Left renal cortex interstitium (tissue), 4 donors: ENCODE measurements at regions not wholly inside any gene's neighbourhood (a gene's known extent, or its start where the extent isn't known, plus 50 kb on each side); places are given as distances from the start of the nearest gene placed in this dataset.
"Not testable (repeated sequence)": the region's sequence is repeated elsewhere in the genome, so short reads cannot be mapped to it uniquely, and the experiment has no call there.

Experiments used
- DNase-seq, 4 donors: peaks; one replicate each; pipeline ENCODE4 v3.0.0-alpha.2; 2013; ENCODE audit warnings: low read depth in 4 of 4, low spot score in 2 of 4, missing footprints in 1 of 4

DNA sequence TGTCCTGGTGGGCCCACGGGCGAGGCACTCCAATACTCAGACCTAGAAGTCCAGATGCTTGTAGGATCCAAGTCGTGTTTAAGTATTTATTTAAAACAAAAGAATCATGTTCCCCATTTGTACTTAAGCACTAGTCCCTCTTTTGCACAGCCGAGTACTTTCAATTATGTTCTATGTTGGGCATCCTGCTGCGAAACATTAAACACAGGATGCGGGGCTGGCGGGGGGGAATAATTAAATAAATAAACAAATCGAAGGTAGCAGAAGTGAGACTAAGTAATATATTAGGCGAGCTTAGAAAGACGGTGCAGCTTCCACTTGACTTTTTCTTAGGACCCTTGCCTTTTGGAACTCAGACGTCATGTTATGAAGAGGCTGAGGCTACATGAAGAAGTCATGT, 1129.2 kb upstream of the ACO1 start:
- no peak for DNase-seq

- DNase-seq = no peak
Observed at GRCh38 chr9:31259824-31260223, 1124.6 kb upstream of the ACO1 start.

DNA sequence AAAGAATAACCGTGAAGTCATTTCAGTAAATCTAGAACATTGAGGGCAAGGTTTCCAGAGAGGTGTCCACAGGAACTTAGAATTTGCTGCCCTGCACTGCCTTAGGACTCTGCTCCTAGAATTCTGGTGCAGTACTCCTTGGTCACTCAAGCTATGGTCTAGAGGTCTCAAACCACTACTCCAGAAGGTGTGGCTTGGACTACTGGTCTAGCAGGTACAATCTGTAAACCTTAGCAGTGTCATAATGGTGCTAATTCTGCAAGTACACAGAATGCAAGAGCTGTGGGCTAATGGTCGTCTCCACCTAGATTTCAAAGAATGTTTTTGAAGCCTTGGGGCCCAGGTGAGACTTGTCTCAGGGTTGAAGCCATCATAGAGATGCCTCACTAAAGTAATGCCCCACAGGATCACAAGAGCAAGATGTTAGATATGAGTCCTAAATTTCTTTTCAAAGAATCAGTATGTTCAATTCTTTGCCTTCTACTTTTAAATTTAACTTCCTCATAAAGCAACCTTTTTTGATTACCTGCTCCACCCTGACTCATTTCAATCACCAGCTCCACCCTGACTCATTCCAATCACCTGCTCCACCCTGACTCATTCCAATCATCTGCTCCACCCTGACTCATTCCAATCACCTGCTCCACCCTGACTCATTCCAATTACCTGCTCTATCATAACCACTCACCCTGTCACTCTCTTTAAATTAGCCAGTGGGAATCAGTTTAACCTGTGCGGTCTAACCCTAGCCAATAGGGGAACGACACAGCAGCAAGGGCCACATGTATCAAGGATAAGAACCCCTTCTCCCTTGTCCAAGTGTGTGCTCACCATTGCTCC, 1111.8 kb upstream of the ACO1 start:
- DNase-seq = no peak

DNA sequence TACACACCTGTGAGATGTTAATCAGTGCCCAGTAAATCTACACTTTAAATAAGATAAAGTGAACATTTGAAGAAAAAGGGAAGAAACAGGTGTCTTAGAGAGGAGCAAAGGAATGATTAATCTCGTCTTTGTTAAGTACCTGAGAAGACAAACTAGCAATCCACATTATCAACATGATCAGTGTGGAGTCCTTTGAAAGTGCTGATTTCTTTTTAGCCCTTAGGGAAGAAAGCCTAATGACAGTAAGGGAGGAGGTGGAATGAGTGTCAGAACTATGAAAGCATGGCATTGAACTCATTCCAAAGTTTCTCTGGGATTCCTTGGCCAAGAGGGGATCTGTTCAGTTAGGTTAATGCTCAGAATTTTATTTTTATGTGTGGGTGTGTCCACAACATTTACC, 1109.0 kb upstream of the ACO1 start:
- DNase-seq = no peak

DNA sequence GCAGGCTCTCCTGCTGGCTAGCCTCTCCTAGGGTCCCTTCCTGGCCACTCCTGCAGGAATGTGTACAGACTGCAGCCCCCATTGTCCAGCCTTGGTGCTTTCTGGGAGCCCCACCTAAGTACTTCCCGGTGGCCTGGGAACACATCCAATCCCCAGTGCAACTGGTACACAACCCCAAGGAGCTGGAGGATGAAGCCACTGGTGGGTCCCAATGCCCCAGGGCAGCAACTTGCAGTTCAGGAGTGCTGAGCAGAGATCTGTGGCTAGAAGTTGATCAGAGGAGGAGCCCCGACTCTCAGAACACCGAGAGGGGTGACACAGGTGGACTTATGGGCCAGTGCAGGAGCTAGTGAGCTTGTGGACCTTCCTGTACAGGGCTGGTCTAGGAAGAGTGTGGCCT, 1093.7 kb upstream of the ACO1 start:
- no peak for DNase-seq

GRCh38 chr9:31302620-31303418, 1081.6 kb upstream of the ACO1 start:
- DNase-seq = no peak

GRCh38 chr9:31304576-31304975, 1079.9 kb upstream of the ACO1 start:
- DNase-seq = no peak

DNA sequence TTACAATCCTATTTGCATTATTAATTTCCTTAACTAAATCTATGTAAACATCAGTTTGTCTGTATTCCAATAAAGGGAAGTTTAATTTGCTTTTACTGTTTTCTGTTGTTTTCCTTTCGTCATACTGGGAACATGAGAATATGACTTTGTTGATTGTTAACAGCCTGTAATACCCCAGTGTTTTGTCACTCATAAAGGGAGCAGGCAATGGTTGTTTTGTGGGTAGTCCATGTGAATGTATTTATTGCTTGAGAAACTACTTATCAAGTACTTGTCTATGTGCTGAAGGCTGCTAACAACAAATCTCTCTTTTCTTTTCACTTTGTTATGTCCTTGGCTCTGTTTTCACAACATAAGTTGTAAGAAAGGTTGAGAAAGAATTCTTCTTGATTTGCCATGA, 1070.2 kb upstream of the ACO1 start:
- no peak for DNase-seq

- no peak for DNase-seq
Observed at GRCh38 chr9:31320494-31320893, 1063.9 kb upstream of the ACO1 start.

GRCh38 chr9:31321256-31321655, 1063.2 kb upstream of the ACO1 start:
- no peak for DNase-seq

GRCh38 chr9:31321686-31322085, 1062.8 kb upstream of the ACO1 start:
- no peak for DNase-seq

- DNase-seq = no peak
Observed at GRCh38 chr9:31323726-31324444, 1060.6 kb upstream of the ACO1 start.

DNA sequence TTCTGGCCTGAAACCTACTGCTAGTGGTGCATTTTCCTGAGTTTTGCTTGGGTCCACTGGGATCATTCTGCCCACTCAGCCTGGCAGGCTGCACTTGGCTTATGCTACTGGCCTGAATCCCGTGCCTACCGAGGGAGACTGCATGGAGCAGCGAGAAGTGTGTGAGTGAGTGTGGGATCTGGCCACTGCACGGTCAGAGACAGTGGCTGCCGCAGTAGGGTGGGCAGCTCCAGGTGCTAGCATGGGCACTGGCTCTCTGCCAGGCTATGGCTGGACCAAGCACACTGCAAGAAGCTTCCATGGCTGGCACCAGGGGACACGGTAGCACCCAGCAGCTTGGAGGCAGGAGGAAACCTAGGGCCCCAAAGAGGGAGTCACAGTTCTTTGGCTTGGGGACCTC, 1058.7 kb upstream of the ACO1 start:
- no peak for DNase-seq

- not testable (repeated sequence) for DNase-seq
Observed at GRCh38 chr9:31326883-31327282, 1057.6 kb upstream of the ACO1 start.

GRCh38 chr9:31334837-31335528, 1049.5 kb upstream of the ACO1 start:
- DNase-seq = no peak

DNA sequence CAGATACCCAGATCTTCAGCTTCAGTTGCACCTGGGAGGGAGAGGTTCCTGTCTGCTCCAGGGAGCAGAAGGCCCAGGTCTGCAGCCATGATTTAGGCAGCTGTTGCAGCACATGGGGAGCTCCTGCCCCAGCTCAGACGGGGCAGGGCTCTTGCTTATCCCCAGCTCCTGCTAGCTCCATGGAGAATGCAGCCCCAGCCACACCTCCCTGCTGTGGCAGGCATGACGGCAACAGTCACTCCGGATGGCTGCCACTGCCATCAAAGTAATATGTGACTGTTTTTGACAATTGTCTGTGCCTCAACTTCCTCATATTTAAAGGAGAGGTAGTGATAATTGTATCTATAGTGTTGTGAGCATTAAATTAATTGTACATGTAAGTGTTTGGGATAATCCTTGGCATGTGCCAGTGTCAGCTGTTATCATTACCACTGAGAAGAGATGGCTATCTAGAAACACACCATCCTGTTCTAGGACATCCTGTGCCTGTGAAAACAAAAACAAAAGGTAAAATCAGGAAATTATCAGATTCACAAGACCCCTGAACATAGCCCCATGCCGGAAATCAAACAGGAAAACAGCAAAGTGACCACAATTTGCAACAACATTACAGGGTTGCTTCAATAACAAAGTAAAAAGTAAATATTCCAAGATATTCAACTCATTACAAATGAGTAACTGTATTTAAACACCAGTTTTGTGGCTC, 1048.8 kb upstream of the ACO1 start:
- DNase-seq = no peak

GRCh38 chr9:31336386-31336785, 1048.1 kb upstream of the ACO1 start:
- no peak for DNase-seq

DNA sequence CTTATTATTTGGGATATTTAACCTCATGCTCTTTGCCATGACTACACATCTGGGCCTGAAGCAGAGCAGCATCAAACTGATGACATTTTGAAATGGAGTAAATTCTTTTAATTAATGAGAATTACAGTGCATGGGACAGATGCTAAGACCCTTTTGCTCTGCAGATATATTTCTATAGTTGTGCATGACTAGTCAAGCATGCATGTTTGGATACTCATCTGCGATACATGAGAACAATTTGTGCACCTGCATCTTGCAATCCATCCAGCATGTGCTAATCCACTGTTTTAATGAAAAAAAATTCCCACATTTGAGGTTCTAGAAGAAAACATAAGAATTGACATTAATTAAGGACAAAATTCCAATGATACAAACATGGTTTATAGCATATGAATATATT, 1047.6 kb upstream of the ACO1 start:
- DNase-seq = no peak

DNA sequence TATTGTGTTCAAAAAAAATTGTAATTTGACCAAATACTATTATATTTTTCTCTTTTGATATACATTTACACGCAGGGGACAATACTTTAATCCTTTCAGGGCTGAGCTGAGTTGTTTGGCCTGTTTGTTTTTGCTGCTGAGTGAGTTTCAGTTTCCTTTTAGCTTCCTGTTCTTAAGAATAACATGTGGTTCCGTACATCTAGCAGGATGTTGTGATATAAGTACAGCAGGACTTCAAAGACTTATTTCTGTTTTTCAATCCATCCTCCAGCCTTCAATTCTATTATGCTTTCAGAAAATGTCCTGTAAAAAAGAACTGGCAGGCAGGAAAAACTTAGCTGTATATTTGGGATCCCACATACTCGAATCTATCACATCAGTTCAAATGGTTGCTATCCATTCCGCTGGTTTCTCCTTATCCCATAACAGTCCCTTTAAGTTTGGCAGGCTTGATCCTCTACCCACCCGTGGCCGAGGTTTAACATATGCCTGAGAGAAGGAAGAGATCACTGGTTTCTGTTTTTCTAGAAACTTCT, 1037.3 kb upstream of the ACO1 start:
- peak; percentile 3 to 12 (median 10) for DNase-seq
